ENCODE measurements at regions not wholly inside any gene's neighbourhood (a gene's known extent, or its start where the extent isn't known, plus 50 kb on each side); places are given as distances from the start of the nearest gene placed in this dataset.
"Not testable (repeated sequence)": the region's sequence is repeated elsewhere in the genome, so short reads cannot be mapped to it uniquely, and the experiment has no call there.

DNA sequence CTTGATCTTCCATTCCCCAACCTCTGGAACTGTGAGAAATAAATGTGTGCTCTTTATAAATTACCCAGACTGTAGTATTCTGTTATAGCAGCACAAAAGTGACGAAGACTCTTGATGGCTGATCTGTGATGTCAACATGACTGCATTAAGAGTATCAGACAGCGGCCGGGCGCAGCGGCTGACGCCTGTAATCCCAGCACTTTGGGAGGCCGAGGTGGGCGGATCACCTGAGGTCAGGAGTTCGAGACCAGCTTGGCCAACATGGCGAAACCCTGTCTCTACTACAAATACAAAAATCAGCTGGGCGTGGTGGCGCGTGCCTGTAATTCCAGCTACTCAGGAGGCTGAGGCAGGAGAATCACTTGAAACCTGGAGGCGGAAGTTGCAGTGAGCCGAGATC lies 56.3 kb upstream of the ARL4C start:
- DNase-seq = not testable (repeated sequence)

DNA sequence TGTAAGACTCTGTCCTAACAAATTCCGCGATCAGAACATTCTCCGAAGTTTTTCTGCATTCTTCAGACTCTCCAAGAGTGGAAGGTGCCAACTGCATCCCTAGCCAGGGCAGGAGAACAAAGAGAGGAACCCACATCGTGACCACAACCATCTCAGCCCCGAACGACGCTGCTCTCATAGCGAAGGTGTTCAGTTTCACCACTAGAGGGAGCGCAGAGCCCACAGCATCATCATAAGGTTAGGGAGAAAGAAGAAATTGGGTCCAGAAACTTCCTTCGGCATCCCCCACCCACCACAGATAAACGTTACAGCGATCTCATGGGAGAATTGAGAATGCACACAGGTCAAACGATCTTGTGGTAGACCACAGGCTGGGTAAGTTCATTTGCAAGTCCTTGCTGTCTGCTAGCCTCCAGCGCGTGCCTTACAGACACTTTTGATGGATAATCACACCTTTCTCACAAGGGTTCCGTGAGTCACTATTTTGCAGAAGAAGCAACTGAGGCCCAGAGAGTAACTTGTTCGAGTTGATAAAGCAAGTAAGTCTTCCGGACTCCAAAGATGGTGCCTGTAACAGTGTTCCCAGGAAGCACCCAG lies 53.7 kb upstream of the ARL4C start:
- peak; percentile 64 for DNase-seq

- DNase-seq = no peak
Measured at GRCh38 chr2:234550056-234550455, 53.2 kb upstream of the ARL4C start.

DNA sequence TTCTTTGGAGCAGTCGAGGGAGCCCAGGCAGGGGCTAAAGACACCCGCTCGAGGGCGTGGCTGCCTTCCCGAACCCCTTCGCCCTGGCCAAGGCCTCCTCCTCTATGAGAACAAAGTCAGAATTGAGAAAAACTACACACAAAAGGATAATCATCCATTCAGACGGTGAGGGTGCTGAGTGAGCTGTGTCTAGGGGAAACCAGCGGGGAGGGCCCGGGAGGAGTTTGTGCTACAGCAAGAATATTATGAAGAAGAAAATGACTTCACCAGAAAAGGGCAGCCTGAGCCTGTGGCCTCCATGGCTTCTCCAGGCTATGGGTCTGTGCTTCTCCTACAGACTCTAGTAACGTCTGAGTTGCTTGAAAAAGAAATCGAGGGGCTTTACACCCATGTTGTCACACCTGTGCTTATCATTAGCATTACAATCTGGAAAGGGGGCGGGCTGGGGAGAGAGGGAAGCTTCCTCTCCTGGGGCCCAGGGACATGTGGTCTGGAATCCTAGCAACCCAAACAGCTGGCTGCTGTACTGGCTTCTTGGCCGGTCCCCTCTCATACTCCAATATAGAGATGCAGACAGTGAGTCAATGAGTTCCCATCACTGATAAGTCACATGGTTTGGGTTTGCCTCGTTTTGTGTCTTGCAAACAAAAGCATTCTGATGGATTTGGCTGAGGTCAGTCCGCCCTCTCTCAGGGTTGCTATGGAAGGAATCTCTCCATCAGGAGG lies 52.0 kb upstream of the ARL4C start:
- DNase-seq = no peak

DNA sequence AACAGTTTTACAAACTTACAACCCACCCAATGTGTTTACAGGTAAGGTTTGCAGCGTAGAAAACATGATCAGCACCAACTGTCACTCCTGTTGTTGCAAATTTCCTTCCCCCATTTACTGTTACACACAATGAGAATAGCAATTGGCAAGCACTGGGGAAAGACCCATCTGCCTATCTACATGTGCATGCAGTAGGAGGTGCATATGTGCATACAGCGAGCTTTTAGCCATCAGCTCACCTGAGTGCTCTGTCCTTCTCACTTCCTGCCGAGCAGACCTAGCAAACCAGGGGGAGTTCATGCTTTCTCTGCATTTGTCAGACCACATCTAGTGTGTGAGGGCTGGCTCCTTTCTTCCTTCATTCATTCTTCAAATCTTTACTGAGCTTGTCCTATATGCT lies 49.9 kb upstream of the ARL4C start:
- no peak for DNase-seq
